Liver (tissue), 8 donors: ENCODE measurements at regions not wholly inside any gene's neighbourhood (a gene's known extent, or its start where the extent isn't known, plus 50 kb on each side); places are given as distances from the start of the nearest gene placed in this dataset.

Experiments used
- DNase-seq: peaks from one replicate; pipeline ENCODE4 v3.0.0-alpha.2; 2017; ENCODE audit warnings: low spot score
- H3K27ac ChIP-seq, 2 donors: one replicate each; pipeline ENCODE4 v1.7.0; 2013; ENCODE audit warnings: inconsistent platforms in 2 of 2, low read length in 2 of 2, control low read depth in 1 of 2, low read depth in 1 of 2, mild to moderate bottlenecking in 1 of 2
- H3K27me3 ChIP-seq, 4 donors: one replicate each; pipeline versions ENCODE4 v1.6.1 to v1.7.0; 2013; ENCODE audit warnings: low read length in 3 of 4, inconsistent platforms in 1 of 4, mild to moderate bottlenecking in 1 of 4, moderate library complexity in 1 of 4; ENCODE audit not compliant: control insufficient read depth in 4 of 4, insufficient read depth in 4 of 4
- H3K36me3 ChIP-seq, 4 donors: one replicate each; pipeline versions ENCODE4 v1.6.1 to v1.7.0; 2013; ENCODE audit warnings: low read length in 3 of 4, mild to moderate bottlenecking in 3 of 4, low read depth in 1 of 4, moderate library complexity in 1 of 4; ENCODE audit not compliant: control insufficient read depth in 4 of 4, insufficient read depth in 3 of 4
- H3K4me1 ChIP-seq, 4 donors: one replicate each; pipeline versions ENCODE4 v1.6.1 to v1.7.0; 2013; ENCODE audit warnings: low read length in 3 of 4, mild to moderate bottlenecking in 3 of 4, moderate library complexity in 1 of 4; ENCODE audit not compliant: control insufficient read depth in 4 of 4, insufficient read depth in 4 of 4
- H3K4me3 ChIP-seq, 3 donors: one replicate each; pipeline versions ENCODE4 v1.6.1 to v1.7.0; 2013; ENCODE audit warnings: low read length in 3 of 3, control low read depth in 1 of 3, low read depth in 1 of 3, mild to moderate bottlenecking in 1 of 3
- H3K9ac ChIP-seq, 2 donors: one replicate each; pipeline ENCODE4 v1.7.0; 2013; ENCODE audit warnings: low read length in 2 of 2, mild to moderate bottlenecking in 2 of 2, moderate library complexity in 2 of 2, control low read depth in 1 of 2, low read depth in 1 of 2
- H3K9me3 ChIP-seq, 4 donors: one replicate each; pipeline versions ENCODE4 v1.6.1 to v1.7.0; 2013; ENCODE audit warnings: low read length in 3 of 4; ENCODE audit not compliant: control insufficient read depth in 4 of 4
- ATF3 ChIP-seq: IDR thresholded peaks from 2 replicates; pipeline ENCODE4 v1.6.1; 2016; ENCODE audit warnings: antibody characterized with exemption
- CTCF ChIP-seq: fragments of 150-350 bp; IDR thresholded peaks from 2 replicates; pipeline ENCODE4 v1.5.1; 2017; ENCODE audit warnings: improper control_type of control experiment, low read depth, low read length; ENCODE audit not compliant: missing input control
- EGR1 ChIP-seq, 2 donors: IDR thresholded peaks; 2 replicates each; pipeline ENCODE4 v1.6.1; 2016 to 2018; ENCODE audit warnings: antibody characterized with exemption in 2 of 2, low read depth in 2 of 2
- FOXA1 ChIP-seq: IDR thresholded peaks from 2 replicates; pipeline ENCODE4 v1.6.1; 2016; ENCODE audit warnings: antibody characterized with exemption
- FOXA2 ChIP-seq: IDR thresholded peaks from 2 replicates; pipeline ENCODE4 v1.6.1; 2016; ENCODE audit warnings: antibody characterized with exemption
- GABPA ChIP-seq, 2 donors: IDR thresholded peaks in 1 of 2; conservative IDR thresholded peaks in 1 of 2; 2 replicates each; pipeline ENCODE4 v1.6.1; 2016; ENCODE audit warnings: antibody characterized with exemption in 2 of 2, mild to moderate bottlenecking in 1 of 2, moderate library complexity in 1 of 2
- HNF4A ChIP-seq, 2 donors: conservative IDR thresholded peaks; 2 replicates each; pipeline ENCODE4 v1.6.1; 2016; ENCODE audit warnings: antibody characterized with exemption in 2 of 2, mild to moderate bottlenecking in 2 of 2
- HNF4G ChIP-seq: IDR thresholded peaks from 2 replicates; pipeline ENCODE4 v1.6.1; 2016; ENCODE audit warnings: antibody characterized with exemption
- JUND ChIP-seq, 2 donors: IDR thresholded peaks; 2 replicates each; pipeline ENCODE4 v1.6.1; 2016; ENCODE audit warnings: antibody characterized with exemption in 2 of 2
- MAX ChIP-seq: IDR thresholded peaks from 2 replicates; pipeline ENCODE4 v1.6.1; 2016; ENCODE audit warnings: antibody characterized with exemption
- NR2F2 ChIP-seq: IDR thresholded peaks from 2 replicates; pipeline ENCODE4 v1.6.1; 2016; ENCODE audit warnings: antibody characterized with exemption
- RAD21 ChIP-seq, 2 donors: IDR thresholded peaks; 2 replicates each; pipeline ENCODE4 v1.6.1; 2016; ENCODE audit warnings: antibody characterized with exemption in 2 of 2, mild to moderate bottlenecking in 2 of 2
- REST ChIP-seq: IDR thresholded peaks from 2 replicates; pipeline ENCODE4 v1.6.1; 2016; ENCODE audit warnings: antibody characterized with exemption, mild to moderate bottlenecking
- RXRA ChIP-seq, 2 donors: IDR thresholded peaks; 2 replicates each; pipeline ENCODE4 v1.6.1; 2017 to 2018; ENCODE audit warnings: antibody characterized with exemption in 2 of 2, mild to moderate bottlenecking in 1 of 2
- SP1 ChIP-seq: IDR thresholded peaks from 2 replicates; pipeline ENCODE4 v1.6.1; 2018; ENCODE audit warnings: antibody characterized with exemption, mild to moderate bottlenecking
- TAF1 ChIP-seq: conservative IDR thresholded peaks from 2 replicates; pipeline ENCODE4 v1.6.1; 2016; ENCODE audit warnings: antibody characterized with exemption, mild to moderate bottlenecking
- YY1 ChIP-seq: IDR thresholded peaks from 2 replicates; pipeline ENCODE4 v1.6.1; 2016; ENCODE audit warnings: antibody characterized with exemption, mild to moderate bottlenecking
- ZBTB33 ChIP-seq: IDR thresholded peaks from 2 replicates; pipeline ENCODE4 v1.6.1; 2016; ENCODE audit warnings: antibody characterized with exemption
- WGBS: extraction: QIAGEN DNeasy Blood & Tissue Kit; methylation state at CpG from one replicate; pipeline ENCODE4 v1.1.7; 2013; 5-methylcytosine and 5-hydroxymethylcytosine counted together
- donor health status: healthy.
- donor health status: healthy.
- donor health status: healthy.
- donor health status: healthy.
- donor health status: healthy.

DNA sequence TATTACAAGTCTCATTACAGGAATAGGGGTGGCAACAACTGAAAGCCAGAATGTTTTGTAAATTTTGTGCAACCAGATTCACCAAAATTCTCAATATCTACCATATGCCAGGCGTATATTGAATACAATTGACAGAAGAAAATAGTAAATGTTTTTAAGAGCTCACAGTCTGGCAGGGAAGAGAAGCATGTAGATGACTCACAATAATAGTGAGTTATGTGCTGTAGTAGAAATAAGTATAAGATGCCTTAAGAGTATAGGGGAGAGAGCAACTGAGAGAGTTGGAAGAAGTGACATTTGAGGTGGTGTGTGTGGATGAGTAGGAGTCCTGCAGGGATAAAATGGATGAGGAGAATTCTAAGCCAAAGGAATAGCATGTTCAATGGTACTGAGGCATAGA lies 170.5 kb upstream of the FGGY start:
- H3K4me3 ChIP-seq, result no peak overlapping the region
- no peak for DNase-seq
- WGBS, result 98% methylated on average over 1 of the region's 1 CpG
- H3K27ac ChIP-seq, result no peak overlapping the region
- no peaks in the 10 kb centered on the region for H3K4me1 ChIP-seq
- no peaks in the 10 kb centered on the region for H3K27me3 ChIP-seq
- no peaks in the 10 kb centered on the region for H3K36me3 ChIP-seq
- H3K9me3 ChIP-seq, result no peaks in the 10 kb centered on the region
- no peak for TF ChIP-seq GABPA (IDR thresholded peaks at IDR 0.05 in 1 of 2, conservative IDR thresholded peaks at IDR 0.05 in 1 of 2)
- H3K9ac ChIP-seq, result no peak overlapping the region

- Histone ChIP-seq H3K36me3 (no peaks in the 10 kb centered on the region), H3K9me3 (no peaks in the 10 kb centered on the region), H3K27ac (no peak overlapping the region), H3K4me1 (peaks cover 0 to 4% (median 3%) of the 10 kb centered on the region in 4 donors), H3K27me3 (no peaks in the 10 kb centered on the region), H3K9ac (no peak overlapping the region), H3K4me3 (no peak overlapping the region)
- 100% methylated on average over 1 of the region's 1 CpG for WGBS
- TF ChIP-seq HNF4G (no peak), MAX (no peak), NR2F2 (no peak), YY1 (no peak), SP1 (no peak), CTCF (no peak), HNF4A (conservative IDR thresholded peaks at IDR 0.05) (no peak), GABPA (IDR thresholded peaks at IDR 0.05 in 1 of 2, conservative IDR thresholded peaks at IDR 0.05 in 1 of 2) (no peak), FOXA2 (no peak), FOXA1 (no peak), ZBTB33 (no peak), RXRA (IDR thresholded peaks at IDR 0.05) (no peak), RAD21 (IDR thresholded peaks at IDR 0.05) (no peak), TAF1 (no peak)
- DNase-seq, result no peak
These were observed 168.6 kb upstream of the FGGY start for GRCh38 chr1:59128239-59128736.

DNA sequence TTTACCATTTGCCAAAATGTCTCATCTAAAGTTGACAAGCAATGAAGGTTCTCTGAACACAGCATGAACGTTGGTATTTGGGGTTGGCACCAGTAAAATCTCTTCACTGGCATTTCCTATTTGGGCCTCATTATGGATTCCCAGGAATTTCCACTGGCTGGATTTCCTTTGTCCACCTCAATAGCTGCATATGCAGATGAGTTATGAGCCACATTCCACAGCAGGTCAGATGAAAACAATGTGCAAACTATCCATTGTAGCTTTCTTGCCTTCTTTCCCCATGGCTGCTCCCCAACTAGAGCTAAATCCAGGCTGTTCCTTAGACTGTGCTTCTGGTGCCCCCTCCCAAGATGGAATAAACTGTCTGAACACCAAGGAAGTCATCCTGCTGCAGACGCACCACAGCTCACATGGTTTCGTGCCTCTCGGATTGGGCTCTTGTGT lies 168.1 kb upstream of the FGGY start:
- WGBS, result 85% methylated on average over 4 of the region's 4 CpGs
- H3K9ac ChIP-seq, result no peak overlapping the region
- no peak for DNase-seq
- H3K4me3 ChIP-seq, result no peak overlapping the region
- no peak overlapping the region for H3K27ac ChIP-seq
- H3K36me3 ChIP-seq, result no peaks in the 10 kb centered on the region
- peaks cover 0 to 8% (median 3%) of the 10 kb centered on the region in 4 donors for H3K4me1 ChIP-seq
- no peaks in the 10 kb centered on the region for H3K9me3 ChIP-seq
- no peak for TF ChIP-seq NR2F2
- no peak for TF ChIP-seq HNF4G
- TF ChIP-seq RAD21 (IDR thresholded peaks at IDR 0.05), result no peak
- TF ChIP-seq REST, result no peak
- no peak for TF ChIP-seq ZBTB33
- TF ChIP-seq RXRA (IDR thresholded peaks at IDR 0.05), result no peak
- TF ChIP-seq FOXA2, result no peak
- no peak for TF ChIP-seq ATF3
- no peak for TF ChIP-seq EGR1 (IDR thresholded peaks at IDR 0.05; ENCODE audit: low read depth in 2 of 2)
- TF ChIP-seq MAX, result no peak
- no peak for TF ChIP-seq TAF1
- TF ChIP-seq JUND (IDR thresholded peaks at IDR 0.05), result no peak
- H3K27me3 ChIP-seq, result no peaks in the 10 kb centered on the region
